ENCODE measurements at regions not wholly inside any gene's neighbourhood (a gene's known extent, or its start where the extent isn't known, plus 50 kb on each side); places are given as distances from the start of the nearest gene placed in this dataset.
A peak's percentile ranks its signal among the peaks of the same experiment; 100 is the strongest.
"Not testable (repeated sequence)": the region's sequence is repeated elsewhere in the genome, so short reads cannot be mapped to it uniquely, and the experiment has no call there.

- DNase-seq (ENCODE audit: low spot score): no peak
These were observed 81.8 kb upstream of the SYN3 start for GRCh38 chr22:33139937-33140336.

GRCh38 chr22:33138333-33138732 is 80.2 kb upstream of the SYN3 start:
- DNase-seq (ENCODE audit: low spot score): not testable (repeated sequence)

DNA sequence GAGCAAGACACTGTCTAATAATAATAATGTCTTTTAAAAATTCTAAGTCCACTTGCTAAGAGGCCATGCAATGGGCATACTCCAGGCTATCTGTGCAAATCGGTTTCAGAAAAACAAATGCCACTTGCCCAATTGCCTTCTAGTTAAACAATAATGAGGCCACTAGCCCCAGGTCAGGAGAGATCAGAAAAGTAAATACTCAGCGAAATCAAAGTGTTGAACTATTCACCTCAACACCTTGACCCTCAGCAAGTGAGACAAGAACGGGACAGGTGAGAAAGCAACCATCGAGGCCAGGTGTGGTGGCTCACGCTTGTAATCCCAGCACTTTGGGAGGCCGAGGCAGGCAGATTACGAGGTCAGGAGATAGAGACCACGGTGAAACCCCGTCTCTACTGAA is 72.3 kb upstream of the SYN3 start:
- DNase-seq (ENCODE audit: low spot score): no peak

GRCh38 chr22:33129621-33130020 is 71.4 kb upstream of the SYN3 start:
- no peak for DNase-seq (ENCODE audit: low spot score)

- peak; percentile 39 for DNase-seq (ENCODE audit: low spot score)
These were observed 68.7 kb upstream of the SYN3 start for GRCh38 chr22:33126881-33127280.

GRCh38 chr22:33124471-33124870 is 66.3 kb upstream of the SYN3 start:
- DNase-seq (ENCODE audit: low spot score): no peak

DNA sequence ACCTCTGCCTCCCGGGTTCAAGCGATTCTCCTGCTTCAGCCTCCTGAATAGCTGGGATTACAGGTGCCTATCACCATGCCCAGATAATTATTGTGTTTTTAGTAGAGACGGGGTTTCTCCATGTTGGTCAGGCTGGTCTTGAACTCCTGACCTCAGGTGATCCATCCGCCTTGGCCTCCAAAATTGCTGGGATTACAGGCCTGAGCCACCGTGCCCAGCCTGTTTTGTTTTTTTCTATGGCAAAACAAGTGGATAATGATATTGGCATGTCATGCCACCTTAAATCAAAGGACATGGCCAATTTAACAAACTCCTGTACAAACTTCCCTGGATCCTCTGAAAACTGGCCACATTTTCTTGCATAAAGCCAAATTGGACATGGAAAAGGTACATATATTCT is 64.3 kb upstream of the SYN3 start:
- not testable (repeated sequence) for DNase-seq (ENCODE audit: low spot score)

DNA sequence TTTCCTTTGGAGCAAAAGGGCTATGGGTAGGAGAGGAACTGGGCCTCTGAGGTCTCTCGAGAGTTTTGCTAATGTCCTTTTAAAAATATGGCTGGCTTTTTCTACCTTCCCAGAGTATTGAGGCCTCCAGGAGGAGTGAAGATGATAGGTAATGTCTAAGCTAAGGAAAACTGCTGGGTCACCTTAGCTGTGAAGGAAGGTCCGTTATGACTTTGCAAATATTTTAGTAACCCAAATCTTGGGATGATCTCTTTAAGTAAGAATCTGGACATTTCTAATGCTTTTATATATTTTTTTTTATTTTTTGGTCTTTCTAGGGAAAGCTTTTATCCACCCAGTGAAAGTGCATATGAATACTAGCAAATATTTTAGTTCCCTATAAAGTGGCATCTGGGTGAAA is 60.9 kb upstream of the SYN3 start:
- no peak for DNase-seq (ENCODE audit: low spot score)

GRCh38 chr22:33117821-33118220 is 59.6 kb upstream of the SYN3 start:
- no peak for DNase-seq (ENCODE audit: low spot score)

DNA sequence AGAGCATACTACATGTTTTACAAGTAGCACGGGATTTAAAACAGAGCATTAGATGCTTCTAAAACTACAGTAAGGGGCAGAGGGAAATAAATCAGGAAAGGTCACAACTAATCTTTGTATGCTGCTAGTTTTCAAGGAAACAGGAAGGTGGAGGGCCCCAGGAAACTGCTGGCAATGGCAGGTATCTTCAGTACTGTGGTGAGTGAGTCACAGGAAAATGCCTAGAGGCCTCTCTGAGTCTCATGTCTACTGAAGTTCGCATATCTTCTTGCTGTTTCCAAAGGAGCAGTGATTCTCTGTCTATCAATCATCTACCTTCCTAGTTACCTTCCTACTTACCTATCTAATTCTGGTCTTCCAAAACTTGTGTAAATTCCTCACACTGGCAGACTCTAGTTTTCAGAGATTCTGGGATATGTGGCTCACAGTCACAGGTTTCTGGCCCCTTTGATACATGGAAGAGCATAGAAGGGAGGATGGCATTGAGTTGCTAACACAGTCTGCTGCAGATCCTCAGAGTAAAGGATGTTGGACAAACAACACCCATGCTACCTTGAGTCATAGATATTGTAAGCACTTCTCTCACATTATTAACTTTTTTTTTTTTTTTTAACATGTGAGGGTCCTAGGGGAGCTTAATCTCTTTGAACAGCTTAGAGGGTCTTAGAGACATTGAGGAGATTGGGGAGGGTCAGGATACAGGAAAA is 58.8 kb upstream of the SYN3 start:
- no peak for DNase-seq (ENCODE audit: low spot score)

- DNase-seq (ENCODE audit: low spot score): no peak
These were observed 56.4 kb upstream of the SYN3 start for GRCh38 chr22:33114565-33114964.

GRCh38 chr22:33112580-33112979 is 54.4 kb upstream of the SYN3 start:
- no peak for DNase-seq (ENCODE audit: low spot score)

GRCh38 chr22:33111491-33111890 is 53.3 kb upstream of the SYN3 start:
- no peak for DNase-seq (ENCODE audit: low spot score)

DNA sequence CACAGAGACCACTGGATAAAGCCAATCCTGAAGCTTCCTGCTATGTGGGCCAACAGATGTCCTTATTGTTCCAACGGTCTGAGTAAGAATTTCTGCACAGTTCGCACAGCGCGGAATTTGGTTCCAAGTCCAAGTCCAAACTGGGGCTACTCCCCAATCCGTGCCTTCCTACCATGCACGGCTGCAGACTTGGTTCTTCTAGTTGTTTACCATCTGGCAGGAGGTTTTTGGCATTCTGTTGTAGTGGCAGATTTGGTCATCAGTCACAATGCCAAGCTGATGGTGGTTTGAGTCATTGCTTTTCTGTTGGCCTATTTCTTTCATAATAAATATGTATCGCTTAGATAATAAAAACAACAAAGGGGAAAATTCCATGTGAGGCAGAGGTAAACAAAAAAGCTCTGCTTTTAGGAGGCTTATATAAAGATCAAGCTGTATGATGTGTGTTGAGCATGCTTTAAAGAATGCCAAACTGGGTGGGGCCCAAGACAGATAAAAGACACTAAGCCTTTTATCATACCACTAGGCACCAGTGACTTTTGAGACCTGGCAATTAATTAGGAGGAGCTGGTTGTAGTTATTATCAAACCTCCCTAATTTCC is 52.5 kb upstream of the SYN3 start:
- no peak for DNase-seq (ENCODE audit: low spot score)

DNA sequence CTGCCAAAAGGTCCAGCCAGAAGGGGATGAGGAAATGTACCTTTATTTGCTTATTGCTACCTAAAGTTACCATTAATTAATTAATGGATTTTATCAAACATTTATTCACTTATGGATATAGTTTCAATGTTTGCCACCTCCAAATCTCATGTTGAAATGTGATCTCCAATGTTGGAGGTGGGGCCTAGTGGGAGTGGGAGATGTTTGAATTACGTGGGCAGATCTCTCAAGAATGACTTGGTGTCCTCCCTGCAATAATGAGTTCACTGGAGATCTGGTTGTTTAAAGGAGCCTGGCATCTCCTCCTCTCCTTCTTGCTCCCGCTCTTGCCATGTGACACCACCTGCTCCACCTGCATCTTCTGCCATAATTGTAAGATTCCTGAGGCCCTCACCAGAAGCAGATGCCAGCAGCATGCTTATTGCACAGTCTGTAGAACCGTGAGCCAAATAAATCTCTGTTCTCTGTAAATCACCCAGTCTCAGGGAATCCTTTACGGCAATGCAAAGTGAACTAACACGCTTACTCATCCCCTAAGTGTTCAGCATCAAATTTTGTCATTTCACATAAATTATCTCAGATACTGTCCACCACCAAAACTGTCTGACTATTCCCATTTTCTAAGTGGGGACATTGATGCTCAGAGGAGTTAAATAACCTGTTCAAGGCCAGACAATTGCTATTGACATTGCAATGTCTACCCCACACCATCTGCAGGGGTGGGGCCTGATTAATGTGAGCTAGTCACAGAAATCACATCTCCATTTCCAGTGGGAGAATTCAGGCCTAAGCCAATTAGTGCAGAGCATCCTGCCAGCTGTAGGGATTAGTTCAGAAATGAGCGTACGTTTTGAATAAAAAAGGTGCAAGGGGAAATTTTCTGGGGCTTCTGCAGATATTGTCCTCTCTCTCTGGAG is 51.6 kb upstream of the SYN3 start:
- peak; percentile 34 for DNase-seq (ENCODE audit: low spot score)

DNA sequence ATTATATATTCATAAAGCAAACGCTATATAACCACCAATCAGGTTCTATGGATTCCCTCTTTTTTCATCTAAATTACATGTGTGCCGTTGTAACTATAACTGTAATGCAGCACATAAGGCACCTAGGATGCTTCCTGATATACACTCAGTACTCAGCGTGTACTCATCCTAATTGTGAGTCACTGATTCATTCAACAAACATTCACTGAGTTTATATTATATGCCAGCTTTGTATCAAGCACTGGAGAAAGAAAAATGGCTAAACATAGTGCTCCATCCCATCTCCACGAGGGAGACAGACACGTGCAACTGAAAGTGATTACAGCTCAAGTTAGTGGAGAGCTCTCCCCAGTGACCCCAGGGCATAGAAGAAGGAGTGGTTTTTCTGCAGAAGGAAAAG is 49.9 kb upstream of the SYN3 start:
- DNase-seq (ENCODE audit: low spot score): no peak

All from D341Med (cell line).